ENCODE measurements at regions not wholly inside any gene's neighbourhood (a gene's known extent, or its start where the extent isn't known, plus 50 kb on each side); places are given as distances from the start of the nearest gene placed in this dataset.

GRCh38 chr1:59064592-59064991 lies 232.3 kb upstream of the FGGY start:
- Mint-ChIP-seq H3K36me3 (ENCODE audit: low read depth) (peaks cover 11% of the 10 kb centered on the region), H3K27ac (peak overlapping the region; percentile 69), H3K4me1 (peaks cover 32% of the 10 kb centered on the region), H3K9me3 (peaks cover 6% of the 10 kb centered on the region), H3K27me3 (no peaks in the 10 kb centered on the region), H3K4me3 (no peak overlapping the region)
- no peak for DNase-seq
- intact Hi-C loops (cut with micrococcal nuclease), result no loop called here

DNA sequence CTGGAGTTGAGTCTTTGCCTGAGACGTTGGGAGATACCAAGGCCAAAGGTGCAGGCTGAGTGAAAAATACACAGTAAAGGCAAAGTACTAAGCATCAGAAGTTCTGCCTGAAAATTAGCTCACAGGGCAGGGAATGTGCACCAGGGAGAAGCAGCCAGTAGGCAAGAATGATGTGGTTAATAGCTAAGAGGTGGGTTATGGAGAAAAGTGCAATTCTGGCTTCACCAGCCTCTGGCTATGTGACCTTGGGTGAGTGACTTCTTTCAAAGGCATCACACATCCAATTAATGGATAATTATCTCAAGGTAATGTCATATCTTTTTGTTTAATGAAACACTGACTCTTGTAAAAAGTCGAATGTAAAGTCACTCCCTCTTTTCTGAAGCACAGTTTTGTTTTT lies 230.7 kb upstream of the FGGY start:
- peaks cover 3% of the 10 kb centered on the region for H3K36me3 Mint-ChIP-seq (ENCODE audit: low read depth)
- peaks cover under 1% of the 10 kb centered on the region for H3K9me3 Mint-ChIP-seq
- DNase-seq, result no peak
- H3K27ac Mint-ChIP-seq, result no peak overlapping the region
- no peak overlapping the region for H3K4me3 Mint-ChIP-seq
- intact Hi-C loops (cut with micrococcal nuclease), result no loop called here
- H3K4me1 Mint-ChIP-seq, result peaks cover 34% of the 10 kb centered on the region
- no peaks in the 10 kb centered on the region for H3K27me3 Mint-ChIP-seq

DNA sequence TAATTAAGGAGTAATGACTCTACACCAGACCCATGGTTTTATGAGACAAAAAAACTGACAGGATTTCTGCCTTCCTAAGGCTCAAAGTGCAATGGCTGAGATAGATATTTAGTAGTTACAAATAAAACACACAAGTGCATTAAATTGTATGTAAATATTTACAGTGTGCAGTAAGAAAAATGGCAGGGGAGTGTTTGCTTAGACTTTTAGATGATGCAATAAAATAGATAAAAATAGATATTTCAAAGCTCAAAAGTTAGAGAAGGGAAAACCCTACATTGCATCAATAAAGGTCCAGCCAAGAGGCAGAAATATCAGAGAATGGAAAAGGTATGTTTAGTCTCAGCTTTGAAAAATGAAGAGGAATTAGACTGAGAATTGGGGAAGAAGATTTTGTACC lies 226.3 kb upstream of the FGGY start:
- intact Hi-C loops (cut with micrococcal nuclease), result no loop called here
- Mint-ChIP-seq H3K4me1 (peaks cover 24% of the 10 kb centered on the region), H3K27me3 (no peaks in the 10 kb centered on the region), H3K27ac (peak overlapping the region; percentile 83), H3K36me3 (ENCODE audit: low read depth) (peaks cover 12% of the 10 kb centered on the region), H3K4me3 (peak overlapping the region; percentile 57), H3K9me3 (peaks cover 11% of the 10 kb centered on the region)
- no peak for DNase-seq

DNA sequence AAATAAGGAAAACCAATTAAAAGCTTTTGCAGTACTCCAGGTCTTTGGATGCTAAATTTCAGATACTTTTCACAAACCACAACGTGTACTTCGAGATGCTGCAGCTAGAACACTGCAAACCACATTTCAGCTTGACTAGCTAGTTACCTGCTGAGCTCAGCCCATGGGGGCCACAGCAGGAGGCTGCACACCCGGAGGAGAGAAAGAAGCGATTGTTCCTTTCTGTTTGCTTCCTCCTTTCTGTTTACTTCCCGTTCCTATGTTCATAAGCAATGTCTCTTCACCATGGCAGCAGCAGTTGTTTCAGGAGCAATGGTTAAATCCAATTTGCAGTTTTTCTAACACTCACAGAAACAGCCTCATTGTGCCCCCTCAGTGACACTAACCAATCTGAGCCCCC lies 225.6 kb upstream of the FGGY start:
- intact Hi-C loops (cut with micrococcal nuclease), result no loop called here
- Mint-ChIP-seq H3K27me3 (no peaks in the 10 kb centered on the region), H3K4me3 (peak overlapping the region; percentile 57), H3K4me1 (peaks cover 24% of the 10 kb centered on the region), H3K9me3 (peaks cover 11% of the 10 kb centered on the region), H3K27ac (peak overlapping the region; percentile 83), H3K36me3 (ENCODE audit: low read depth) (peaks cover 12% of the 10 kb centered on the region)
- peak; percentile 74 for DNase-seq

DNA sequence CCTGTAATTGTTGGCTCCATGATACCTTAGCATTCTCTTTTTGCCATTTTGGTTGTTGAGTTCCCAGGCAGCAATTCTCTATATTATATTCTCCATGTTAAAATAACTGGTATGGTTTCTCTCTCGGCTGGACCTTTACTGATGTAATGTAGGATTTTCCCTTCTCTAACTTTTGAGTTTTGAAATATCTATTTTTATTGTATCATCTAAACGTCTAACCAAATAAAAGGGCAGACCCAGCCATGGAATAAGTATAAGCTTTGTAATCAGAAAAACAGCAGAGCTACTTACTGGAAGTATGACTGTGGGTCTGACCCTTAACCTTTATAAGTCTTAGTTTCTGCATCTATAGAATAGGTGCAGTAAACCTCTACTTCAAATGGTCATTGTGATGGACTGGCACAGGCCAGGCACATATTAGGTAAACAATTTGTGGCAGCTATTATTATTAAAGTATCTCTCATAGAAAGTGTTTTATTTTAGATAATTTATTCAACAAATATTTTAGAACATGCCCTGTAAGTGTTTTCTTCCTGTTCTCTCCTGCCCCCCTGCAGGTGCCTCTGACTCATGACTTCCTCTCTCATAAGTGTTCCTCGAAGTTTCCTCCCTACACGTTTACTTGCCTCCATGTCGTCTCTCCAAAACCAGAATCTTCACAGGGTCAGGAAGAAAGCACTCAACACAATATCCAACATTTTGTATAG lies 224.9 kb upstream of the FGGY start:
- intact Hi-C loops (cut with micrococcal nuclease), result no loop called here
- peak; percentile 63 for DNase-seq
- Mint-ChIP-seq H3K27me3 (no peaks in the 10 kb centered on the region), H3K36me3 (ENCODE audit: low read depth) (peaks cover 12% of the 10 kb centered on the region), H3K9me3 (peaks cover 11% of the 10 kb centered on the region), H3K4me3 (peak overlapping the region; percentile 57), H3K4me1 (peaks cover 24% of the 10 kb centered on the region), H3K27ac (peak overlapping the region; percentile 83)

DNA sequence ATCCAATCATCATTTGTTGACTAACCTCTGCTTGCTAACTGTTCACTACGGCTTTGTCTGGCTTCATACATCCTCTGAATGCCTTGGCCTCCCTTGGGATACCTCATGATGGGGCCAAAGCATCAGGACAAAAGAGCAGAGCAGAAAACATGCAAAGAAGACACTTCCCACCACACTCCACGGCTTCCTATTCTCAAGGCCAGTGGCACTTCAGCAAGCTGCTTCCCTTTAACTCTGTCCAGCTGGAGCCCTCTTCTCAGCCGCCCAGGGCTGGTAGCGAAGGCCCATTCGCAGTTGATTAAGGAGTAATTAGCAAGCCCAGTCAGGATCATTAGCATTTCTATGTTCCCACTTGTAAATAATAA lies 224.3 kb upstream of the FGGY start:
- Mint-ChIP-seq H3K4me1 (peaks cover 24% of the 10 kb centered on the region), H3K4me3 (peak overlapping the region; percentile 34), H3K27ac (peak overlapping the region; percentile 72), H3K9me3 (peaks cover 11% of the 10 kb centered on the region), H3K27me3 (no peaks in the 10 kb centered on the region), H3K36me3 (ENCODE audit: low read depth) (peaks cover 12% of the 10 kb centered on the region)
- intact Hi-C loops (cut with micrococcal nuclease), result no loop called here
- DNase-seq, result no peak

GRCh38 chr1:59074598-59074997 lies 222.3 kb upstream of the FGGY start:
- no peak for DNase-seq
- Mint-ChIP-seq H3K27ac (no peak overlapping the region), H3K4me3 (no peak overlapping the region), H3K27me3 (no peaks in the 10 kb centered on the region), H3K9me3 (peaks cover 11% of the 10 kb centered on the region), H3K4me1 (peaks cover 29% of the 10 kb centered on the region), H3K36me3 (ENCODE audit: low read depth) (peaks cover 12% of the 10 kb centered on the region)
- intact Hi-C loops (cut with micrococcal nuclease), result no loop called here

DNA sequence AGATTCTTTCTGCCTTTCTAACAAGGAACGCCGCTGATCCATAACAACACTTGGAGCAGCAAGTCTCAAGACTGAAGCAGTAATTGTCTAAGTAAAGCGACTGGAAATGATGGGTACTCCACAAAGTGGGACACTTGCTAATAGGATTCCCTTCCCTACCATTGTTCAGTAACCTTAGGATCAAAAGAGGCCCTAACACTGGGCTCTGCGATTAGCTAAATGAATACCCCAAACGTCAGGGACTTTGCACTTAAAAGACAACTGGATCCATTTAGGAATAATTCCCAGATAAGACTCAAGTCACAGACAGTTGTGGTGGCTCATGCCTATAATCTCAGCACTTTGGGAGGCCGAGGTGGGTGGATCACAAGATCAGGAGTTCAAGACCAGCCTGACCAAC lies 221.9 kb upstream of the FGGY start:
- DNase-seq, result no peak
- H3K4me1 Mint-ChIP-seq, result peaks cover 34% of the 10 kb centered on the region
- H3K27ac Mint-ChIP-seq, result no peak overlapping the region
- intact Hi-C loops (cut with micrococcal nuclease), result no loop called here
- no peak overlapping the region for H3K4me3 Mint-ChIP-seq
- H3K9me3 Mint-ChIP-seq, result peaks cover 11% of the 10 kb centered on the region
- H3K36me3 Mint-ChIP-seq (ENCODE audit: low read depth), result peaks cover 12% of the 10 kb centered on the region
- no peaks in the 10 kb centered on the region for H3K27me3 Mint-ChIP-seq

DNA sequence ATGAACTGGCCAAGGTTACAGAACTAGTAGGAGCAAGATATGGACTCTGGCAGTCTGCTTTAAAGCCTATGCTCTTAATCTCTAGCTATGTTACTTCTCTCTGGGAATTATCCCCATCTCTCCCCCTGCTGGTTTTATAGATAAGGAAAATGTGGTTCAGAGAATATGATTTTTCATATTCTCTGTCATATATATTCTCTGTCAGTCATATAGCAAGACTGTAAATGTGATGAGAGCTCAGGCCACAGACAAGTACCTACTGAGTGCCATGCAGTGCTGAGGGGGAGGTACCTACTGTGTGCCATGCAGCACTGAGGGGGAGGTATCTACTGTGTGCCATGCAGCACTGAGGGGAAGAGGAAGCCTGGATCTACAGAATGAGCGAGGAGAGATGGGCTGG lies 220.3 kb upstream of the FGGY start:
- intact Hi-C loops (cut with micrococcal nuclease), result no loop called here
- no peak overlapping the region for H3K27ac Mint-ChIP-seq
- H3K4me3 Mint-ChIP-seq, result no peak overlapping the region
- DNase-seq, result no peak
- H3K4me1 Mint-ChIP-seq, result peaks cover 26% of the 10 kb centered on the region
- peaks cover 8% of the 10 kb centered on the region for H3K36me3 Mint-ChIP-seq (ENCODE audit: low read depth)
- no peaks in the 10 kb centered on the region for H3K27me3 Mint-ChIP-seq
- H3K9me3 Mint-ChIP-seq, result peaks cover 11% of the 10 kb centered on the region

GRCh38 chr1:59077466-59078069 lies 219.3 kb upstream of the FGGY start:
- Mint-ChIP-seq H3K4me3 (no peak overlapping the region), H3K27me3 (no peaks in the 10 kb centered on the region), H3K9me3 (peaks cover 7% of the 10 kb centered on the region), H3K4me1 (peaks cover 18% of the 10 kb centered on the region), H3K27ac (no peak overlapping the region), H3K36me3 (ENCODE audit: low read depth) (peaks cover 5% of the 10 kb centered on the region)
- no peak for DNase-seq
- intact Hi-C loops (cut with micrococcal nuclease), result no loop called here

DNA sequence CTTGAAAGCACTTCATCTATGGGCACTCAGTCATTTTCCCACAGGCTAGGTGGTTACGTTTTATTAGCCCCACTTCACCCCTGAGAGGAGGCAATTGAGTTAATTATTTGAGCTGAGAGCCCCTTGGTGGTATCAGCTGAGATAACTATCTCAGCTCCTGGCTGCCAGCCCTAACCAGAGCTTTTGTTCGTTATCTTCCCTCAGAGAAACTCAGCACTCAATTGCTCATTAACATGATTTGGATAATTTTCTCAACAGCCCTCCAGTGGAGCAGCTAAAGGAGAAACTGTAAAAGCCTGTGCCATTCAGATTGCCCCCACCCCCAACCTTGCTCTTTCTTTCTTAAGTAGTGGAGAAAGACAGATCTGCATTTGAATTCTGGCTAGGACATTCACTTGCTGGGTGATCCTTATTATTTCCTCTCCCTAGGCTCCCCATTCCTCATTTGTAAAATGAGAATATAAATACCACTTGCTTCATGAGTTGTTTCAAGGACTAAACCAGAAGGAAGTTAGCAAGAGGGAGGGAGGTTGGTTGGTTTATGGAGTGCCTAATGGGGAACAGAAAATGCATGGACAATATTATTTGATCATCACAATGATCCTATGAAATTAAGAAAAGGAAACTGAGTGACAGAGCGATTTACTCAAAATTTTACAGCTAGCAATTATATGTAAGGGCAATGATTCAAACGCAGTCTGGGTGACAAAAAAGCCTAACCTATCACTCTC lies 218.7 kb upstream of the FGGY start:
- intact Hi-C loops (cut with micrococcal nuclease), result no loop called here
- Mint-ChIP-seq H3K36me3 (ENCODE audit: low read depth) (peaks cover 2% of the 10 kb centered on the region), H3K4me1 (peaks cover 15% of the 10 kb centered on the region), H3K4me3 (no peak overlapping the region), H3K27ac (no peak overlapping the region), H3K9me3 (peaks cover 4% of the 10 kb centered on the region), H3K27me3 (no peaks in the 10 kb centered on the region)
- DNase-seq, result no peak

DNA sequence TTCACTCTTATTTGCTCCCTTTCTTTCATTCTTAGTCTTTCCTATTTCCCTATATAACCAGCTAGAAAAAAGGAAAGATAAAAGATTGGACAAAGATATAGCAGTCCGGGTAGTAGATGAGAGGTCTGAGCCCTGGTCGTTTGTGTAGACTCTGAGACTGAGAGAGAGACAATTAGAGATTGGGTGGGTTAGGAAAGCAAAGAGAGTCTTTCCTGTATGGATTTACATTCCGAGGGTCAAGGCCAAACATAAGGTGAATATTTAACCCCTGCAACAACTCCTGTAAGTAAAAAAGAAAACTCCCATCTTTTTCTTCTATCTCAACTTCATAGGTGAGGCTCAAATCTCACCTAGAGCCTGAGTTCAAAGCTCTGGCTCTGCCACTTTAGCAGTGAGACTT lies 218.0 kb upstream of the FGGY start:
- no peak for DNase-seq
- Mint-ChIP-seq H3K4me3 (no peak overlapping the region), H3K27ac (no peak overlapping the region), H3K27me3 (no peaks in the 10 kb centered on the region), H3K9me3 (no peaks in the 10 kb centered on the region), H3K36me3 (ENCODE audit: low read depth) (no peaks in the 10 kb centered on the region), H3K4me1 (peaks cover 15% of the 10 kb centered on the region)
- intact Hi-C loops (cut with micrococcal nuclease), result no loop called here

DNA sequence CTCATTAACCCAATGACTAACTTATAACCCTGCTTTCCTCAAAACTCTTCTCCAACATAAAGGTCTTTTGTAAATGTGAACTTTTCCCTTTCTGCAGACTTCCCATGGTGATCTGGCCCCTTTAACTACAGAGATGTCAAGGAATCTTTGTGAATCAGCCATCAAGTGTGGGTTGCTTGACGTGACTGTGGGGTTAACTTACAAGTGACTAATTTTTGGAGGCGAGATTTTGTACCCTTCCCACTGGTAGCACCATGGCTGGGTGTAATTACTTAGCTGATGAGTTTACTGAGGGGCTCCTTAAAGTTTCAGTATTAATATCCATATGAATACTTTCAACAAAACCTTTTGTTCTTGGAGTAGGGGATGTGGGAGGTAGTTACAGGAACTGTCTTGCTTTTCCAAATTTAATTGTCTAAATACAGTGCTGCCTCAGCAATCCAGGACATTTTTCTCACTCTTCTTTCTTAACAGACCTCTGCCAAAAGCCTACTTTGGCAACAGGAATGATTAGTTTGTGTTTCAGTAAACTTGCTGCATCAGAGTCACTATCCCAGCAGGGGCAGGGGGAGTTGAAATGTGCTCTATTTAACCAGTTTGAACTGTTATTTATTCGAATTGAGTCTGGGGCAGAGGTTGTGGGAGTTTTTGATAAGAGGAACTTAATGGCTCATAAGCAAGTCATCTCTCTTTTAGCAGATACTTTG lies 217.3 kb upstream of the FGGY start:
- Mint-ChIP-seq H3K9me3 (no peaks in the 10 kb centered on the region), H3K36me3 (ENCODE audit: low read depth) (no peaks in the 10 kb centered on the region), H3K27me3 (no peaks in the 10 kb centered on the region), H3K27ac (no peak overlapping the region), H3K4me3 (peak overlapping the region; percentile 13), H3K4me1 (peaks cover 22% of the 10 kb centered on the region)
- intact Hi-C loops (cut with micrococcal nuclease), result no loop called here
- DNase-seq, result no peak

DNA sequence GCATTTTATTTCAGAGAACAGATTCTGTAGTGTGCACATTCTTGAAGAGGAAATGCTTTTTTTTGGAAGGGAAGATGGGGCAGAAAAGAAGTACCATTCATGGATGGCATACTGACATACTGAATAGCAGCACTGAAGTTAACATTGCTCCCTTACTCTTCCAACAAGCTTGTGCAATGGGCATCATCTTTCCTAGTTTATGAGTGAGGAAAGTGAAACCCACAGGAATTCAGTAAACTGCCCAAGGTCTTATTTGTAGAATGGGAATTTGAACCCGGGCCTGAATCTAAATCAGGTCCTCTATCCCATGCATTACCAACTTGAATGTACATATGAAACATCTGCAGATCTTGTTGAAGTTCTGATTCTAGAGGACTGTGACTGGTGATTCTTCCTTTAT lies 215.7 kb upstream of the FGGY start:
- no peaks in the 10 kb centered on the region for H3K36me3 Mint-ChIP-seq (ENCODE audit: low read depth)
- H3K4me1 Mint-ChIP-seq, result peaks cover 24% of the 10 kb centered on the region
- no peaks in the 10 kb centered on the region for H3K27me3 Mint-ChIP-seq
- H3K9me3 Mint-ChIP-seq, result no peaks in the 10 kb centered on the region
- H3K27ac Mint-ChIP-seq, result no peak overlapping the region
- intact Hi-C loops (cut with micrococcal nuclease), result no loop called here
- H3K4me3 Mint-ChIP-seq, result no peak overlapping the region
- no peak for DNase-seq
